ENCODE measurements at regions not wholly inside any gene's neighbourhood (a gene's known extent, or its start where the extent isn't known, plus 50 kb on each side); places are given as distances from the start of the nearest gene placed in this dataset.
"Not testable (repeated sequence)": the region's sequence is repeated elsewhere in the genome, so short reads cannot be mapped to it uniquely, and the experiment has no call there.

DNA sequence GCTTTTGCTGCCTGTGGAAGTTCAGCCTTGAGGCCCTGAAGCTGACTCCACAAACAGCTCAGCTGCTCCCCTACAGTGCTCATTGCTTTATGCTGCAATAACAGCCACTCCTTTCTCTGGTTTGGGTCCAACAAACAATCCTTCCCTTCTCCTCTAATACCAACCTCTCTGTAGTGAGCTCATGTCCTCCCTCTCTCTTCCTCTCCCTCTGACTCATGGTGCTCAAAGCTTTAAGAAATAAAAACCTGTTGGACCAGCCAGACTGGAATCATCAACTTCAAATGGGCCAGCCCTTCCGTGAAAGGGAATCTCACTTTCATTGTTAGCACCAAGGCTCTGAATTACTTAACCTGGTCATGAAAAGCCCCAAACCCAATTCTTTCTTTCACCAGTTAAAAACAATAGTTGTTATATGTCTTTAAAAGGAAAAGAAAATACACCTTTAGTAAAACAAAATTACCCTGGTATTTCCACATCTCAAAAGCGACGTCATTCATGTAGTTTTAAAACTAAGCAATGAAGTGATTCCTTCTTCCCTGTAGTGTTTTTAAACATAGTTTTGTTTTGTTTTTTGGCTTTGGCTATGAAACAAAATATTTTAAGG is 126.4 kb downstream of the DUSP6 start:
- Mint-ChIP-seq H3K27me3 (ENCODE audit: insufficient read depth, low read depth) (peaks cover 9% of the 10 kb centered on the region), H3K27ac (no peak overlapping the region), H3K36me3 (no peaks in the 10 kb centered on the region), H3K4me3 (no peak overlapping the region), H3K9me3 (peaks cover 5% of the 10 kb centered on the region), H3K4me1 (peaks cover 26% of the 10 kb centered on the region)
- H3K27ac ChIP-seq, result no peak overlapping the region
- H3K4me3 ChIP-seq, result no peak overlapping the region
- TF ChIP-seq EZH2 (IDR thresholded peaks at IDR 0.05), result no peak
- TF ChIP-seq EZH2phosphoT487 (IDR thresholded peaks at IDR 0.05), result no peak
- TF ChIP-seq, protein P1, sequence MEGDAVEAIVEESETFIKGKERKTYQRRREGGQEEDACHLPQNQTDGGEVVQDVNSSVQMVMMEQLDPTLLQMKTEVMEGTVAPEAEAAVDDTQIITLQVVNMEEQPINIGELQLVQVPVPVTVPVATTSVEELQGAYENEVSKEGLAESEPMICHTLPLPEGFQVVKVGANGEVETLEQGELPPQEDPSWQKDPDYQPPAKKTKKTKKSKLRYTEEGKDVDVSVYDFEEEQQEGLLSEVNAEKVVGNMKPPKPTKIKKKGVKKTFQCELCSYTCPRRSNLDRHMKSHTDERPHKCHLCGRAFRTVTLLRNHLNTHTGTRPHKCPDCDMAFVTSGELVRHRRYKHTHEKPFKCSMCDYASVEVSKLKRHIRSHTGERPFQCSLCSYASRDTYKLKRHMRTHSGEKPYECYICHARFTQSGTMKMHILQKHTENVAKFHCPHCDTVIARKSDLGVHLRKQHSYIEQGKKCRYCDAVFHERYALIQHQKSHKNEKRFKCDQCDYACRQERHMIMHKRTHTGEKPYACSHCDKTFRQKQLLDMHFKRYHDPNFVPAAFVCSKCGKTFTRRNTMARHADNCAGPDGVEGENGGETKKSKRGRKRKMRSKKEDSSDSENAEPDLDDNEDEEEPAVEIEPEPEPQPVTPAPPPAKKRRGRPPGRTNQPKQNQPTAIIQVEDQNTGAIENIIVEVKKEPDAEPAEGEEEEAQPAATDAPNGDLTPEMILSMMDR (IDR thresholded peaks at IDR 0.05), result no peak
- H3F3A ChIP-seq (ENCODE audit: low read depth), result no peaks in the 10 kb centered on the region
- no peak overlapping the region for H3K9ac ChIP-seq
- H3K4me2 ChIP-seq, result peak overlapping the region; percentile 19
- H4K20me1 ChIP-seq (ENCODE audit: low read depth), result no peaks in the 10 kb centered on the region
- peak; percentile 12 for DNase-seq (ENCODE audit: low spot score)
- H3K79me2 ChIP-seq (ENCODE audit: low read depth), result no peaks in the 10 kb centered on the region
- H3K27me3 ChIP-seq, result no peaks in the 10 kb centered on the region
- peaks cover 30% of the 10 kb centered on the region for H3K4me1 ChIP-seq
- no peaks in the 10 kb centered on the region for H3K36me3 ChIP-seq
- no peaks in the 10 kb centered on the region for H3K9me3 ChIP-seq (ENCODE audit: low read depth)
- no peak overlapping the region for H2AFZ ChIP-seq (replicated peaks)

DNA sequence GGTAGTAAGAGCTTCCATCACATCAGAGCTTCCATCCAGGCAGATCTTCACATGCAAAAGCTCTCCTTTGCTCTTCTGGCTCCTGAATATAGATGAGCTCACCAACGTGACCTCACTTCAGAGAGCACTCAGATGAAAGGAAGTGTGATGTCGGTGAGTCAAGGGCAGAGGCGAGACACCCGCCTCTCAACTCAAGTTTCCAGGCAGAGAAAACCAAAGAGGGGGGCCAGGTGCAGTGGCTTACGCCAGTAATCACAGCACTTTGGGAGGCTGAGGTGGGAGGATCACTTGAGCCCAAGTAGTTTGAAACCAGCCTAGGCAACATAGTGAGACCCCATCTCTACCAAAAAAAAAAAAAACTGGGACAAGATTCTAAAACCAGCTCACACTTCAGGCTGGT is 126.9 kb downstream of the DUSP6 start:
- H3K4me1 Mint-ChIP-seq, result peaks cover 26% of the 10 kb centered on the region
- H3K9me3 Mint-ChIP-seq, result peaks cover 8% of the 10 kb centered on the region

DNA sequence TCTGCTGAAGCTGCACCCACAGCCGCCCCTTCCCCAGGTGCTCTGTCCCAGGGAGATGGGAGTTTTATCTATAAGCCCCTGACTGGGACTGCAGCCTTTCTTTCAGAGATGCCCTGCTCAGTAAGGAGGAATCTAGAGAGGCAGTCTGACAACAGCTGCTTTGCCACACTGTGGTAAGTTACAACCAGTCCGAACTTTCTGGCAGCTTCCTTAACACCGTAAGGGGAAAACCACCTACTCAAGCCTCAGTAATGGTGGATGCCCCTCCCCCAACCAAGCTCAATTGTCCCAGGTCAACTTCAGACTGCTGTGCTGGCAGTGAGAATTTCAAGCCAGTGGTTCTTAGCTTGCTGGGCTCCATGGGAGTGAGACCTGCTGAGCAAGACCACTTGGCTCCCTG is 129.7 kb downstream of the DUSP6 start:
- Mint-ChIP-seq H3K4me1 (peaks cover 22% of the 10 kb centered on the region), H3K9me3 (peaks cover 10% of the 10 kb centered on the region)
- H3K79me2 ChIP-seq (ENCODE audit: low read depth); H2AFZ ChIP-seq (replicated peaks); H3K27me3 Mint-ChIP-seq (ENCODE audit: insufficient read depth, low read depth); DNase-seq (ENCODE audit: low spot score); H3K27ac ChIP-seq; H3K36me3 Mint-ChIP-seq; H3K27ac Mint-ChIP-seq; H3K9me3 ChIP-seq (ENCODE audit: low read depth); H3K4me3 ChIP-seq; H3F3A ChIP-seq (ENCODE audit: low read depth); H3K4me2 ChIP-seq; H3K36me3 ChIP-seq; H4K20me1 ChIP-seq (ENCODE audit: low read depth); H3K4me3 Mint-ChIP-seq; H3K9ac ChIP-seq; H3K27me3 ChIP-seq: not testable (repeated sequence)
- H3K4me1 ChIP-seq, result peaks cover 14% of the 10 kb centered on the region

More for the DNA sequence above, 126.9 kb downstream of the DUSP6 start:
- Mint-ChIP-seq H3K27ac (no peak overlapping the region), H3K36me3 (no peaks in the 10 kb centered on the region), H3K4me3 (no peak overlapping the region), H3K27me3 (ENCODE audit: insufficient read depth, low read depth) (peaks cover 9% of the 10 kb centered on the region)
- no peaks in the 10 kb centered on the region for H3K27me3 ChIP-seq
- peaks cover 30% of the 10 kb centered on the region for H3K4me1 ChIP-seq
- no peak overlapping the region for H3K4me3 ChIP-seq
- H3K9me3 ChIP-seq (ENCODE audit: low read depth), result no peaks in the 10 kb centered on the region
- no peak overlapping the region for H3K27ac ChIP-seq
- no peak overlapping the region for H3K4me2 ChIP-seq
- H3K36me3 ChIP-seq, result no peaks in the 10 kb centered on the region
- H4K20me1 ChIP-seq (ENCODE audit: low read depth), result no peaks in the 10 kb centered on the region
- H3F3A ChIP-seq (ENCODE audit: low read depth), result no peaks in the 10 kb centered on the region
- no peaks in the 10 kb centered on the region for H3K79me2 ChIP-seq (ENCODE audit: low read depth)
- no peak for TF ChIP-seq EZH2phosphoT487 (IDR thresholded peaks at IDR 0.05)
- TF ChIP-seq, protein P1 (IDR thresholded peaks at IDR 0.05), result no peak
- no peak for TF ChIP-seq EZH2 (IDR thresholded peaks at IDR 0.05)
- DNase-seq (ENCODE audit: low spot score), result no peak
- H3K9ac ChIP-seq, result no peak overlapping the region
- no peak overlapping the region for H2AFZ ChIP-seq (replicated peaks)

DNA sequence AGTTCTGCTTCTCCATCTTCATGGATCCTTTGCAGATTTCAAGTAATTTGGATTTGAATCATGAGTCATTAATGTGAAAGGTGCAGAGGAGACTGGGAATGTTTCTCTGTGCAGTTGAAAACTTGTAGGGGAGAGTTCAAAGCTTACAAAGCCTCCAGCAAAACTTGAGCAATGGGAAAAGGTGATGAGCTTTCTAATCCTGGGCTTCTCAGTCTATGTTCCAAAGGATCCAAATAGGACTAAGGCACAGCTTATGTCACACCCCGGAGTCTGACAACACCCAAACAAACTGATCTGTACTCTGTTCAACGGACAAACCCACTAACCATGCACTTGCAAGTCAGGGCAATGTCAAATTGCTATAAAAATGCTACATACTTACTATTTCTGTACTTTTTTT is 134.8 kb downstream of the DUSP6 start:
- Histone ChIP-seq H4K20me1 (ENCODE audit: low read depth) (no peaks in the 10 kb centered on the region), H3K36me3 (no peaks in the 10 kb centered on the region), H3K4me2 (no peak overlapping the region), H3K9ac (no peak overlapping the region), H3K27me3 (no peaks in the 10 kb centered on the region), H3K9me3 (ENCODE audit: low read depth) (no peaks in the 10 kb centered on the region), H3K27ac (no peak overlapping the region), H3K4me1 (no peaks in the 10 kb centered on the region), H3F3A (ENCODE audit: low read depth) (no peaks in the 10 kb centered on the region), H2AFZ (replicated peaks) (no peak overlapping the region), H3K79me2 (ENCODE audit: low read depth) (no peaks in the 10 kb centered on the region), H3K4me3 (no peak overlapping the region)
- Mint-ChIP-seq H3K4me1 (peaks cover under 1% of the 10 kb centered on the region), H3K9me3 (peaks cover 10% of the 10 kb centered on the region), H3K4me3 (no peak overlapping the region), H3K27me3 (ENCODE audit: insufficient read depth, low read depth) (peaks cover 9% of the 10 kb centered on the region), H3K36me3 (no peaks in the 10 kb centered on the region), H3K27ac (no peak overlapping the region)
- TF ChIP-seq EZH2phosphoT487 (IDR thresholded peaks at IDR 0.05) (no peak), EZH2 (IDR thresholded peaks at IDR 0.05) (no peak)
- TF ChIP-seq, protein P1 (IDR thresholded peaks at IDR 0.05), result no peak
- DNase-seq (ENCODE audit: low spot score), result no peak
